LHCN-M2 (cell line): ENCODE measurements at regions not wholly inside any gene's neighbourhood (a gene's known extent, or its start where the extent isn't known, plus 50 kb on each side); places are given as distances from the start of the nearest gene placed in this dataset.
A peak's percentile ranks its signal among the peaks of the same experiment; 100 is the strongest.
"Not testable (repeated sequence)": the region's sequence is repeated elsewhere in the genome, so short reads cannot be mapped to it uniquely, and the experiment has no call there.

Experiments
- DNase-seq: peaks from one replicate; pipeline ENCODE4 v3.0.0-alpha.2; 2012; ENCODE audit warnings: low read depth

- DNase-seq: no peak
Observed at GRCh38 chr10:8379906-8380832, 325.7 kb downstream of the GATA3 start.

- DNase-seq: no peak
Observed at GRCh38 chr10:8380833-8381496, 326.5 kb downstream of the GATA3 start.

GRCh38 chr10:8386781-8387180, 332.3 kb downstream of the GATA3 start:
- no peak for DNase-seq

- DNase-seq: no peak
Observed at GRCh38 chr10:8389630-8390029, 335.1 kb downstream of the GATA3 start.

GRCh38 chr10:8392216-8392615, 337.7 kb downstream of the GATA3 start:
- peak; percentile 1 for DNase-seq

- DNase-seq: no peak
Observed at GRCh38 chr10:8393531-8393930, 339.0 kb downstream of the GATA3 start.

- no peak for DNase-seq
Observed at GRCh38 chr10:8396675-8397074, 342.2 kb downstream of the GATA3 start.

- no peak for DNase-seq
Observed at GRCh38 chr10:8398771-8399170, 344.3 kb downstream of the GATA3 start.

GRCh38 chr10:8400151-8400550, 345.7 kb downstream of the GATA3 start:
- no peak for DNase-seq

GRCh38 chr10:8400892-8401291, 346.4 kb downstream of the GATA3 start:
- no peak for DNase-seq

GRCh38 chr10:8401531-8401930, 347.0 kb downstream of the GATA3 start:
- DNase-seq: no peak

- DNase-seq: no peak
Observed at GRCh38 chr10:8402576-8402975, 348.1 kb downstream of the GATA3 start.

- no peak for DNase-seq
Observed at GRCh38 chr10:8403711-8404371, 349.4 kb downstream of the GATA3 start.

GRCh38 chr10:8404721-8405120, 350.2 kb downstream of the GATA3 start:
- no peak for DNase-seq

GRCh38 chr10:8405596-8405995, 351.1 kb downstream of the GATA3 start:
- no peak for DNase-seq

- DNase-seq: no peak
Observed at GRCh38 chr10:8407501-8408021, 353.1 kb downstream of the GATA3 start.

GRCh38 chr10:8410506-8410905, 356.0 kb downstream of the GATA3 start:
- no peak for DNase-seq

- no peak for DNase-seq
Observed at GRCh38 chr10:8412541-8412940, 358.1 kb downstream of the GATA3 start.

- not testable (repeated sequence) for DNase-seq
Observed at GRCh38 chr10:8415029-8415428, 360.5 kb downstream of the GATA3 start.

GRCh38 chr10:8416192-8416701, 361.8 kb downstream of the GATA3 start:
- no peak for DNase-seq

GRCh38 chr10:8416760-8417159, 362.3 kb downstream of the GATA3 start:
- DNase-seq: no peak

GRCh38 chr10:8417631-8418030, 363.1 kb downstream of the GATA3 start:
- DNase-seq: no peak
